UCSD-AML1 (cell line): ENCODE measurements at regions not wholly inside any gene's neighbourhood (a gene's known extent, or its start where the extent isn't known, plus 50 kb on each side); places are given as distances from the start of the nearest gene placed in this dataset.

Experiments
- DNase-seq: peaks from one replicate; lab custom pipeline; 2025; ENCODE audit not compliant: unreplicated experiment; lab: John Stamatoyannopoulos, UW

DNA sequence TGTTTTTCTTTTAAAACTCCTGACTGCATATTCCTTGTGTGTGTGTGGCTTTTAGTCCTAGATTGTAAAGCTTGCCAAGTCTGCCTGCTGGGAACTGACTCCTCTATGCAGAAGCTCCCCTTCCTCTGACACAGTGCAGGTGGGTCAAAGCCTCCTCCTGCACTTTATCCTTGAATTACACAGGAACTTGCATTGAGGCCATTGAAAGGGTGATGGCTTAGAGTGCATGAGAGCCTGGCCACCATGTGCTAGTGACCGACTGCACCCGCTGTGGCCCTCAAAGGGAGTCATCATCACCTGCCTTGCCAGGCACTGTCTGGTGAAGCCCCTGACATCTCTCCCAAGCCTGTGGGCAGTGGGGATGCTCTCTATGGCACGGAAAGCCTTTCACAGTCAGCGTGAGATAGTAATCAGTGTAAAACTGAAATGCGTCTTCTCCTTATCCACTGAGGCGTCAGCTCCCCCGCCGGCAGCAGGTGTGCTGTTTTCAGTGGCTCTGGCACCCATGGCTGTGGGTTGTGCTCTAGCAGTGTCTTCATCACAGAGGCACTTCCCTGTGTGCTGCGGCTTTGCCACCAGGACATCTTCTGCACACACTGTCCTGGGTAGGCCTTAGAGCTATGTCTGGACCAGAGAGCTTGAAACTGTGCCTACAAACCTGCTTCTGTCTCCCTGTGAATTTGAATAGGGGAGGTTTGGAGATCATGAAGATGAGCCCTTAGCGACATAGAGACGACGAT is 87.9 kb downstream of the THBS2 start:
- DNase-seq, result no peak

DNA sequence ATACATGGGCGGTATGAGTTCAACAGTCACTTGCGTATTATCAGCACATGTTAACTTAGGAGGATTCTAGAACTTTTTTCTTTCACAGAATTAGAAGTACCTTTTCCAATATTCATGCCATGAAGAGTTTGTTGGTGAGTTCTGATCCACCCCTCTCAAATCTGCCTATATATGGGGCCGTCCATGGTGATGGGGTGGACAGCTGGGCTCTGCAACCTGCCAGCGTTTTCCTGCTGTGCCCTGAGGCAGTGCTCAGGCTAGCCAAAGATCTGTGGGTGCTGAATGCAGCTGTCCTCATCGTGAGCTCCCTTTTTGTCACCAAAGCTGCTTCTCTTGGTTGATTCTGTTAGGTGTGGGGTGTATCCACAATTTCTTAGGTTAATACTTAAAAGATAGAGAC is 88.7 kb downstream of the THBS2 start:
- DNase-seq, result no peak

DNA sequence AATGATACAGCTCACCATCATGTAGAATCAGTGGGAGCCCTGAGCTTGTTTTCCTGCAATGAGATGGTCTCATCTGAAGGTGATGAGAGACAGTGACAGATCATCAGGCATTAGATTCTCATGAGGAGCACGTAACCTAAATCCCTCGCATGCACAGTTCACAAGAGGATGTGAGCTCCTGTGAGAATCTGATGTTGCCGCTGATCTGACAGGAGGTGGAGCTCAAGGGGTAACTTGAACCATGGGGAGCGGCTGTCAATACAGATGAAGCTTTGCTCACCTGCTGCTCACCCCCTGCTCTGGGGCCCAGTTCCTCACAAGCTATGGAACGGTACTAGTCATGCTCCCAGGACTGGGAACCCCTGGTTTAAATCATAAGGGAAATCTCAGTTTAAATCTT is 89.2 kb downstream of the THBS2 start:
- no peak for DNase-seq

DNA sequence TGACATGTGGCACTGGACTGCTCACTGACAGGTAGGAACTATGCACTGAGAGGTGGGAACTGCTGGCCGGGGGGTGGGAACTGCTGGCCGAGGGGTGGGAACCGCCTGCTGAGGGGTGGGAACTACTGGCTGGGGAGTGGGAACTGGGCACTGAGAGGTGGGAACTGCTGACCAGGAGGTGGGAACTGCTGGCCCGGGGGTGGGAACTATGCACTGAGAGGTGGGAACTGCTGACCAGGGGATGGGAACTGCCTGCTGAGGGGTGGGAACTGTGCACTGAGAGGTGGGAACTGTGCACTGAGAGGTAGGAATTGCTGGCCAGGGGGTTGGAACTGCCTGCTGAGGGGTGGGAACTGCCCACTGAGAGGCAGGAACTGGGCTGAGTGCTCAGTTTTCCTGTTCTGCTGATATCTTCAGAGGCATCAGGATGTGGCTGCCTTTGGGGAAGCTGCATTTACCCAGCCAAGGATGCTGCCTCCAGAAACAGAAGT is 90.2 kb downstream of the THBS2 start:
- peak; percentile 77 for DNase-seq

DNA sequence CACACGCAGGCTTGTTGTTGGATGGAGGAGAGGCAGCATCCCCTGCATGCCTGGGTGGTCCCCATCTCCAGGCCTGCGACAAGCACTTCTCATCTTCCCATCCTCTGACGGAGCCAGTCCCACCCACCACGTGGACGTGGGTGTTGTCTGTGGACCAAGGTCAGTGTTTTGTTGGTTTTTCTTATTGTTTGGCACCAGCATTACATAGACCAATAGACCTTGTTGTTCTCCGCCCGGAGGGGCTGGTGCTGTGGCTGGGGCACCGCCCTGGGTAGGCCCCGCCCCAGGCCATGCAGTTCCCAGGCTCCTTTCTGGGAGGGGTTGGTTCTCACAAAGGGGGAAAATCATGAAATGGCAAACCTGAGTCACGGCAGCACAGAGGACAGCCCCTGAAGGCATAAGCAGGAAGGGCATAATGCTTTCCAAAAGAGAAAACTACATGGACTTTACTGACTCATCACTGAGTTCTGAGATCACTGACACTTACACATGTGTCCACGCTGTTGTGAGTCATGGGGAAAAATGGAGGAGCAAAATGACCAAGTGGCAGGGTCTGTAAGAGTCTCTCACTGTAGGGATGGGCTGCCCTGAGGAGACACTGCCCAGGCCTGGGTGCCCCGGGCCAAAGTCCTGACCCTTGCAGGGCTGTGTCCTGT is 90.8 kb downstream of the THBS2 start:
- no peak for DNase-seq

DNA sequence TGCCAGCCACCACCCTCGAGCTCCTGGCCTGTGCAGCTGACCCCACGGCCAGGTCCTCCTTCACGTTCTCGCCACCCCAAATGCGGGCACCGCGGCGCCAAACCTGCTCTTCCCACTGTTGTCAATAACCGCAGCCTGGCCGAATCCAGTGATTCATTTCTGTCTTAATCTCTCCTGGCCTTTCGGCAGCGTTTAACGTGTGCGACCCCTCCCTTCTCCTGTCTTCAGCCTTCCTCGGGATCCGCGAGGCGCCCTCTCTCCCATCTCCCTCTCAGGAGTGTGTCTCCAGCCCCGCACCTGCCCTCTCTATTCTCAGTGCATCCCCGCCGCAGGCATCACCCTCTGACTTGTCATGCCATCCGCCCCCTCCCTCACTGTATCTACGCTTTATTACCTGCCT is 91.4 kb downstream of the THBS2 start:
- no peak for DNase-seq

DNA sequence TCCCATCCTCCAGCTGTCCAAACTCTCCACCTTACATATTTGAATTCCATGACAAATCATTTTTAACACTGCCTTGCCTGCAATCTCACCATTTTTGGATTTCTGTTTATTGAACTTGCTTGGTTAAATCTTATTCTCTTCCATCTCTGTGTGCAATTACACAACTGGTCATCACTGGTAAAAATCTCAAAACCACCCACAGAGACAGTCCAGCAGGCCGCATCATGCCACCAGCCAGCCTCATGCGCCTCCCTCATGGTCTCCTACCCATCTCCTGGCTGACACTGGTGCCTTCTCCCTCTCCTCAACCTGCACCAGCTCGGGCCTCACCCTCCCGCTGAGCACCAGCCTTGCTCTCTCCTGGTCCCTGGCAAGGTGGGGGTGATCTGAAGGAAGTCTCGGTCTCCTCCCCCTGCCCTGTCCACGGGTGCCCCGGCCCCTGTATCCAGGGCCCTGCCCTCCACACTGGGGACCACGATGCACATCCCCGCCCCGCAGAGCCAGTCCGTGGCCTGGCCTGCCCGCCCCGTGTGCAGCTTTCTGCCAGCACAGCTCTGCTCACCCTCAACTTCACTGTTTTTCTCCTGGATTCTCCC is 92.0 kb downstream of the THBS2 start:
- no peak for DNase-seq

DNA sequence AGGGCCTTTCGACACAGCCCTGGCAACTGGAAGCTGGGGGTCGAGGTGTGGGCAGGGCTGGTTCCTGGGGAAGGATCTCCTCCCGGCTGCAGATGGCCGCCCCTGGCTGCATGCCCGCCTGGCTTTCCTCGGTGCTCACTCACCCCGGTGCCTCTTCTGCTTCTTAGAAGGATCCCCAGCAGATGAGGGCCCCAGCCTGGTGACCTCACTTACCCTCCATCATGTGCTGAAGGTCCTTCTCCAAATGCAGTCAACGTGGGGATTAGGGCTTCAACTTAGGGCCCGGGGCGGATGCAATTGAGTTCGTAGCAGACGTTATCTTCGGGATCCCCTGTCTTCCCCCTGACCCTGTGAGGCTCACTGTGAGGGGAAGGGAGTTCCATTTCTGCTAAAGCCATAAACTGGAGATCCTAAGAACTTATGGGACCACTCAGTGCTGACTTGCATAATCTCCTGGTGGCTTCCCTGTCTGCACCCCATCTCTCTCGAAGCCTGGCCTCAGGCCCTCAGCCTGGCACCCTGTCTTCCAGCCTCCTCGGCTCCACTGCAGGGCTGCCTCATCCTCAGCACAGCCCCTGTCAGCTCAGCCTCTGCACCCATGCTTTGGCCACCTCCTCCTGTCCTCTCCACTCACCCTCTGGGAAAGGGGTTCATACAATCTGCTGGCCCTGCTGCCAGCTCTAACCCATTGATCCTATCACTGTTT is 92.6 kb downstream of the THBS2 start:
- DNase-seq, result no peak

DNA sequence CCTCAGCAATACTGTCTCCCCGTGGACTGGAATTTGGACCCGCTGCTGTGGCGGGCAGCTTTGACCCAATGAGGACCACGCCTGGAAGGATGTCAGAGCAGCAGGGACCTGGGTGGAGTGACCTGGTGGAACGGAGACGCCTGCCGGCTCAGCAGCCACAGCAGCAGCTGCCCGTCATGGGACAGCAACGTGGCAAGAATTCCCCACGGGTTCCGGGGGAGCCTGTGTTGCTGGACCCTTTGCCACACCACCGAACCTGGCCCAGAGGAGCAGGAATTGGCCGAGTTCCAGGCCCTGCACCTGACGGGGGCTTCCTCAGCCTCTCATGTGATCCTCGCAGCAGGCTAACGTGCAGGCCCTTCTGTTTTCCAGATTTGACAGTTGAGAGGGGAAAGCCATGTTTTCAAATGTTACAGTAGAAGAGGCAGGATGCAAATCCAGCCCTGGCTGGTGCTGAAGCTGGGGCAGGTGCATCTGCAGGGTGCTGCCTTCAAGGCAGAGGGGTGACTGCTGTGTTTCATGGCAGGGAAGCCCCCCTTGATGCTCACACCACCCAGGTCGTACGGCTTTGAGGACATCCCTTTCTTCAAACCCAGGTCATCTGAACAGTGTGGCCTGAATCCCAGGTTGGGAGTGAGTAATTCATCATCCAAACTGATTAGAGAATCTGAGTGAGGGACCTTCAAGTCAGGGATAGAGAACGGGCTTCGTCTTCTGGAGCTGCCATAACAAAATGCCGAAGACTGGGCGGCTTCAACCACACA is 93.4 kb downstream of the THBS2 start:
- no peak for DNase-seq

DNA sequence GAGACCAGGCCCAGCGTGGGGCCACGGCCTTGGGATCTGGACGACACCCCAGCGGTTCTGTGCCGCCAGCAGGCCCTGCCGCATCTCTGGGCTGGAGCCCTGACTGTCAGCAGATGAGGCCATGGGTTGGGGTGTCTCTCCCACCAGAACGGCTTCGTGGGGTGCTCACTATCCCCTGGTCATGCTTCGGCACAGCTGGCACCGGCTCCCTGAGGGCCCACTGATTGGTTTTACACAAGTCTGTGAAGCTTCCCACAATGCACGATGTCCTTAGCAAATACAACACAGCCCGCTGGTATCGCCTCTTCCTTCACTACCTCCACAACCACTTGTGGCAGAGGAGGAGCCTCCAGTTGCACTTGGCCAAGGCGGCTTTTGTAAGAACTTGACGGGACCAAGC is 94.3 kb downstream of the THBS2 start:
- DNase-seq, result no peak

DNA sequence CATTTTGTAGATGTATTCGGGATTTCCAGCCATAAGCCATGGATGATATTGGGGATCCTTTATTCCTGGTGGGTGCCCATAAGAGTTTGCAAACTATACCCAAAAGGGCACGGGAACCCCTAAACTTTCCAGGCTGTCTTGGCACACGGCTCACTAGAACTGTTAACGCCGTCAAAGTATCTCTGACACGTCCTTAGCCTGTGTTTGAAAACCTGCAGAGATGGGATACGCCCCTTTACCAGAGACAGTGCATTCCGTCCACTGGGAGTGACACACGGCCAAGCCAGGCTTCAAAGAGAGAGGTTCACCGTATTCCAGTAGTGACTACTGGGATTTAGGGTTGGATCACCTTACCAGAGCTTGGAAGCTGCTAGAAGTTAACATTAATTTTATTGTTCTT is 95.0 kb downstream of the THBS2 start:
- no peak for DNase-seq

DNA sequence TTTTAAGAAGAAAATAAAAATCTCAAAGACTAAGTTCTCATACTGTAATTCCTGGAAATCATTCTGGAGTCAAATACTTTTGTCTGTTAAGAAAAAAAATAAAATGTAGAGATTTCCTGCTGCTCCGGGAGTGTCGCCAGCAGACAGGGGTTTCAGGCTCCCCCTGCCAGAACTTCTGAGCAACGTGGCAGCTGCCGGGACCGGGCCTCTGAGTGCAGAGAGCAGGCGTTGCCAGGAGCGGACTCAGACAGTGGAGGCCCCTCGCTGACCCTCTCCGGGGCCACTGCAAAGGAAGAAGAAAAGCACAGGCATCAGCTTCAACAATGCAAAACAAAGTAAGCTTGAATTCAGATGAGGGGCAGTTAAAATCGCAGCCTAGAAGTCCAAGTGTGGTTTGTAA is 95.5 kb downstream of the THBS2 start:
- no peak for DNase-seq

DNA sequence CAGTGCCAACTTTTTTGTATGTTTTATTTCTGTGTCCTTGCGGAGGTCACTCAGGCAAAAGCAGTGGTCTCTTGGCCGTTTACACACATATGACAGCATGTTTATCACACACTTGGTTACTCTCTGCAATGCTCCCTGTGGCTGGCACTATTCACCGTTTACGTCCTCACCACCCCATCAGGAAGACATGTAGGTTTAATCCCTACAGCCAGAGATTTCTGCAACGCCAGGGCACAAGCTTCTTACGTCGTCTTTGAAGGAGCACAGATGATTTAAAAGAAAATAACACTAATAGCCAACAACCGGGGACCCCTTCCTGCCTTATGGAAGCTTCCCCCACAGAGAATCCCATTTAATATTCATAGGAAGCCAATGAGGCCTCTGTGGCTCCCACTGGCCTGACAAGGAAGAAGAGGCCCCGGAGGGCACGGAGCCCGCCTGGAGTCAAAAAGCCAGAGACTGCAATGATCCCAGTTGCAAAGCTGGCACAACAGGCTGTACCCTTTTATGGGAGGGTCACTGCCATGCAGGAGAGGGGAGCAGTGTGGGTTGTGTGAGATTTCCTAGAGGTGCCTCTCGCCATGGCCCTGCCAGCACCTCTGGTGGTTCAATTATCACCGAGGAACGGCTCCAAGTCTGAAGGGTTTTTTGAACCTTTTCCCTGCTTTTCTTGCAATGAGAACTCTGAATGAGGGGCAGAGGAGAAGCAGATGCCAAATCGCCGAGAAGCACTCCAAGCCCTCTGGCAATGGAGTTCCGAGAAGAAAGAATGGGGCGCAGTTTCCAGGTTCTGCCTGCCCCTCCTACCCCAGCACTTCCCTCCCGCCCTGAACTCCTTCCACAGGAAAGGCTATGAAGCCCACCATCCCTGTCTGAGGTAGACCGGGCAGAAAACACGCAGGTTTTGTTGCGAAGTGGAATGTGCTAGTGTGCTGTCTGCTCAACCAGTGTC is 96.2 kb downstream of the THBS2 start:
- DNase-seq, result no peak

DNA sequence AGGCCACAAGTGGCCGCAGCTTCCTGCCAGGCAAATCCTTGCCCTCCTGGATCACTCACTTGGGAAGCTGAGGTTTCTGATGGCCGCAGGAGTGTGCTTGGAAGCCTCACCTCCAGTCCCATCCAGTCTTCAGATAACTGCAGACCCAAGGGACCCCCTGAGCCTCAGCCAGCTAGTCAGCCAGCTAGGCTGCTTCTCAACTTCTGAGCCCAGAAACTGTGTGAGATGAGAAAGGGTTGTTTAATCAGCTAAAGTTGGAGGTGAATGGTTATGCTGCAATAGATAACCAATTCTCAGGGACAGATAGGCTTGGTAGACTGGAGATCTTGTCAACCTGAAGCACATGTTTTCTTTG is 96.9 kb downstream of the THBS2 start:
- DNase-seq, result no peak

DNA sequence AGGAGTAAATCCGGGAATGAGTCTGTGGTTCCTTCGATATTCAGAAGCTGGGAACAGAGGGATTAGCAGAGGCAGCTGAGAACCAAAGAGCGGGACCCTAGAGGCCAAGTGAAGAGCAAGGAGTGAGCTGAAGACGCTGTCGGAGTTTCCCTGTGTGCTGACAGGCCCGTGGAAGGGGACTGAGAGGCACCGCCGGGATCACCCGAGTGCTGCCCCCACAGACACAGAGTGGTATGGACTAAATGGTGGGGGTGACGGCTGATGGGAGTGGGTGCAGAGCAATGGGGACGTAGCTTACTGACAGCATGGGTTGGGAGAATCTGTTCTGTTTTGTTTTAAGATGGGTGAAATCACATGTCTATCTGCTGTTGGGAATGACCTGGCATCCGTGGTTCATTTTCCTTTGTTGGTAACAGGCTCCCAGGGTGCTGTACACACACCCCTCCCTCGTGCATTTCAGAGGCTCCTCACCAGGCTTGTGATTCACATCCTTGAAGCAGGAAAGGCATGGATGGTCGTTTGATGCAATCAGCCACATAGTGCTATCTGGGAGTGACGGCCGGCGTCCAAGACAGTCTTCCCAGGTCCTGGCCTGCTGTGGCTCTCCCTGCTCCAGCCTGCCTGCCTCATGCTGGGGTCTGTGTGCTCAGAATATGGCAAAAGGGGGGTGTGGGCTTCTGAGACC is 97.4 kb downstream of the THBS2 start:
- DNase-seq, result no peak

DNA sequence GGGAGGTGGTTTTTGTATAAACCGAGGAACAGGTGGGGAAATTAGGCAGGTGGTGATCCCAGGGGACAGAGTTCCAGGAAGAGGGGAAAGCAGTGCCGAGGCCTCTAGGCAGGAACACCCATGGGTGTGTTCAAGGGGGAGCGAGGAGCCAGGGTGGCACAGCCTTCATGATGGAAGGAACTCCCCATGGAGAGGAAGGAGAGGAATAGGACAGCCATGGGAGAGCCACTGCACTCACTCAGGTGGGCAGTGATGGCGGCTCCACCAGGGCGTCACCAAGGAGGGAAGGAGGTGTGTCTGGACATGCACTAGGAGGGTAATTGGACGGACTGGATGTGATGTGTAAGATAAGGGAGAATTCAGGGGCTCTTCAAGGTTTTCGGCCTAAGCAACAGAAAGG is 98.2 kb downstream of the THBS2 start:
- DNase-seq, result no peak

DNA sequence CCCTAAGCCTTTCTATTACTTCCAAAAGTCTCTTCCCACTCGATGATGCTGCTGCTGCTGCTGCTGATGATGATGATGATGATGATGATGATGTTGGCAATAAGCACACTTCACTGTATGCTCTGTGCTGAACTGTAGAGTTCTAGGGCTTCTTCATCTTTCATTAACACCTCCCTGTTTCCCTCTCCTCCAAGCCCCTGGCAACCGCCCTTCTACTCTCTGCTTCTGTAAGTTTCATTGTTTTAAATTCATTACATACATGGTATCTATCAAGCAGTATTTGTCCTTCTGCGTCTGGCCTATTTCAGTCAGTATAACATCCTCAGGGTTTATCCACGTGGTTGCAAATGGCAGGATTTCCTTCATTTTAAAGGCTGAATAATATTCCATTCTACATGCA is 100.2 kb downstream of the THBS2 start:
- DNase-seq, result no peak

DNA sequence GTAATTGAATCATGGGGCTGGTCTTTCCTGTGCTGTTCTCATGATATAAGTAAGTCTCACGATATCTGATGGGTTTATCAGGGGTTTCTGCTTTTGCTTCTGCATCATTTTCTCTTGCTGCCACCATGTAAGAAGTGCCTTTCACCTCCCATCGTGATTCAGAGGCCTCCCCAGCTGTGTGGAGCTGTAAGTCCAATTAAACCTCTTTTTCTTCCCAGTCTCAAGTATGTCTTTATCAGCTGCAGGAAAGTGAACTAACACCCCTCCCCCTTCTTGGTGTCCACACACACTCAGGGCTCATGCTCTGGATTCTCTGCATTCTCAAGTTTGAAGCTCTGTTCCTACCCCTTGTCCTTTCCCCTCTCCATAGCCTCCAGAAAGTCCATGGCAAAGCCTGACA is 107.1 kb downstream of the THBS2 start:
- no peak for DNase-seq

DNA sequence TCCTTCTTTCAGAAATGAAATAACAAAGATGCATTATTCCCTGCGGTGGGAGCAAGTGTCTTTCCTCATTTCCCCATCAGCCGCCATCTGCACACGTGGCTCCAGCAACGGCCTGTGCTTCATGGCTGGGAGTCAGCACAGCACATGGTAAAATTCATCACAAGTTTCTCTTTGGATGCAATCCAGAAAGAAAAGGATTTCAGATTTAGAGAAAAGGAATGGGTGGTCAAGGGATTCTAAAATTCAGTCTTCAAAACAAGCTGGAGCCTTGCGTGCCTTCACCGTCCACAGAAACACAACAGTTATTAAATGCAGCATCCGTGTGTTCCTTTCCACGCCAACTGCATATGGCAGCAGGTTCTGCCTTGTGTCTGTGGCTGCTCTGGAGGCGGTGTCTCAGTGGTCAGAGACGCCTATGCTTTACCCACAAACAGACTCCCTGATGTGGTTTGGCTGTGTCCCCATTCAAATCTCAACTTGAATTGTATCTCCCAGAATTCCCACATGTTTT is 107.6 kb downstream of the THBS2 start:
- DNase-seq, result no peak
